PC-3 (cell line): ENCODE measurements at regions not wholly inside any gene's neighbourhood (a gene's known extent, or its start where the extent isn't known, plus 50 kb on each side); places are given as distances from the start of the nearest gene placed in this dataset.
"Not testable (repeated sequence)": the region's sequence is repeated elsewhere in the genome, so short reads cannot be mapped to it uniquely, and the experiment has no call there.

ENCODE experiments used
- ATAC-seq: fragments of 200-7000 bp; cut with Tn5 transposase; 2 replicates; pipeline ENCODE4 v1.9.1; 2020; ENCODE audit warnings: mild to moderate bottlenecking, moderate library complexity
- BruUV-seq: library from RNA; stranded (reverse); fragments of 400-500 nt; replicated peaks from 2 replicates; lab custom pipeline; 2021; lab: Mats Ljungman, UMichigan
- CTCF ChIA-PET: fragments of 300-600 bp; sonication (Branson Sonifier 250); formaldehyde crosslinking; loops from one replicate; lab custom pipeline; 2022; ENCODE audit warnings: antibody characterized with exemption; lab: Charles Lee
- POLR2A ChIA-PET: fragments of 300-600 bp; sonication (Branson Sonifier 250); formaldehyde crosslinking; loops from one replicate; lab custom pipeline; 2022; ENCODE audit warnings: antibody characterized with exemption; ENCODE audit not compliant: unreplicated experiment; lab: Charles Lee
- DNase-seq: peaks from one replicate; pipeline ENCODE4 v3.0.0-alpha.2; 2015
- H2AFZ ChIP-seq: fragments of 300-600 bp; sonication (generic); 2 replicates; pipeline ENCODE4 v1.6.0; 2016; ENCODE audit warnings: antibody characterized with exemption, low read length
- H3F3A ChIP-seq: fragments of 300-600 bp; sonication (generic); one replicate; pipeline ENCODE4 v1.6.0; 2017; ENCODE audit warnings: antibody characterized with exemption, low read length, control low read depth, mild to moderate bottlenecking; ENCODE audit not compliant: unreplicated experiment
- H3K27ac ChIP-seq: fragments of 300-600 bp; sonication (generic); 2 replicates; pipeline ENCODE4 v1.5.1; 2016; ENCODE audit warnings: mild to moderate bottlenecking, low read length
- H3K27me3 ChIP-seq: fragments of 300-600 bp; sonication (generic); 2 replicates; pipeline ENCODE4 v1.6.1; 2016; ENCODE audit warnings: low read length, mixed read lengths
- H3K36me3 ChIP-seq: fragments of 300-600 bp; sonication (generic); 2 replicates; pipeline ENCODE4 v1.6.1; 2016; ENCODE audit warnings: low read depth, mixed run types, low read length, mixed read lengths
- H3K4me1 ChIP-seq: fragments of 300-600 bp; sonication (generic); 2 replicates; pipeline ENCODE4 v1.5.1; 2016; ENCODE audit warnings: low read length; ENCODE audit not compliant: insufficient read depth
- H3K4me2 ChIP-seq: fragments of 300-600 bp; sonication (generic); 2 replicates; pipeline ENCODE4 v1.6.0; 2016; ENCODE audit warnings: low read length
- H3K4me3 ChIP-seq: fragments of 300-600 bp; sonication (generic); 2 replicates; pipeline ENCODE4 v1.5.1; 2016; ENCODE audit warnings: mild to moderate bottlenecking, low read length, mixed read lengths
- H3K79me2 ChIP-seq: fragments of 300-600 bp; sonication (generic); 2 replicates; pipeline ENCODE4 v1.6.1; 2017; ENCODE audit warnings: low read length, mixed read lengths
- H3K9ac ChIP-seq: fragments of 300-600 bp; sonication (generic); 2 replicates; pipeline ENCODE4 v1.6.0; 2016; ENCODE audit warnings: mild to moderate bottlenecking, low read length
- H3K9me2 ChIP-seq: fragments of 300-600 bp; sonication (generic); replicated peaks from 2 replicates; pipeline ENCODE4 v1.6.1; 2016; ENCODE audit warnings: mixed run types, low read length, mixed read lengths
- H3K9me3 ChIP-seq: fragments of 300-600 bp; sonication (generic); 2 replicates; pipeline ENCODE4 v1.6.1; 2016; ENCODE audit warnings: low read length, mixed read lengths
- H4K20me1 ChIP-seq: fragments of 300-600 bp; sonication (generic); 2 replicates; pipeline ENCODE4 v1.6.1; 2016; ENCODE audit warnings: low read length, mixed read lengths
- CTCF ChIP-seq: fragments of 300-600 bp; sonication (generic); conservative IDR thresholded peaks from 2 replicates; pipeline ENCODE4 v1.5.1; 2017; ENCODE audit warnings: antibody characterized with exemption, low read depth, mild to moderate bottlenecking, low read length
- EZH2 ChIP-seq: fragments of 300-600 bp; sonication (generic); IDR thresholded peaks from one replicate; pipeline ENCODE4 v1.6.1; 2017; ENCODE audit warnings: antibody characterized with exemption, mild to moderate bottlenecking, low read length; ENCODE audit not compliant: unreplicated experiment
- EZH2phosphoT487 ChIP-seq: fragments of 300-600 bp; sonication (generic); IDR thresholded peaks from 2 replicates; pipeline ENCODE4 v1.6.1; 2018; ENCODE audit warnings: mild to moderate bottlenecking, antibody characterized with exemption, low read length, borderline replicate concordance
- intact Hi-C: fragments of 100-400 bp; cut with micrococcal nuclease; formaldehyde crosslinking; loops from 2 replicates; pipeline ENCODE4 v1.9.0; 2023

GRCh38 chr3:164352991-164353390, 725.3 kb downstream of the SI start:
- no TSS peak for BruUV-seq
- POLR2A ChIA-PET: no interaction called here
- H4K20me1 ChIP-seq: no peaks in the 10 kb centered on the region
- H3K4me2 ChIP-seq: no peak overlapping the region
- TF ChIP-seq CTCF (no peak), EZH2phosphoT487 (no peak), EZH2 (no peak)
- H3K9me2 ChIP-seq: no peaks in the 10 kb centered on the region
- no peaks in the 10 kb centered on the region for H3K36me3 ChIP-seq
- no peak for DNase-seq
- no peaks in the 10 kb centered on the region for H3K4me1 ChIP-seq
- H3K4me3 ChIP-seq: no peak overlapping the region
- no peaks in the 10 kb centered on the region for H3F3A ChIP-seq
- H3K79me2 ChIP-seq: no peaks in the 10 kb centered on the region
- ATAC-seq: no peak
- CTCF ChIA-PET: no interaction called here
- intact Hi-C loops: no loop called here
- H3K27ac ChIP-seq: no peak overlapping the region
- H3K9ac ChIP-seq: no peak overlapping the region
- no peaks in the 10 kb centered on the region for H3K27me3 ChIP-seq
- H3K9me3 ChIP-seq: no peaks in the 10 kb centered on the region
- H2AFZ ChIP-seq: no peak overlapping the region

GRCh38 chr3:164351131-164351530, 727.2 kb downstream of the SI start:
- H3K36me3 ChIP-seq: no peaks in the 10 kb centered on the region
- H3K9me2 ChIP-seq: no peaks in the 10 kb centered on the region
- H3F3A ChIP-seq: no peaks in the 10 kb centered on the region
- H3K4me3 ChIP-seq: no peak overlapping the region
- H3K9ac ChIP-seq: no peak overlapping the region
- H3K4me2 ChIP-seq: no peak overlapping the region
- ChIA-PET CTCF (no interaction called here), POLR2A (no interaction called here)
- no peaks in the 10 kb centered on the region for H4K20me1 ChIP-seq
- H3K9me3 ChIP-seq: no peaks in the 10 kb centered on the region
- H2AFZ ChIP-seq: no peak overlapping the region
- H3K79me2 ChIP-seq: no peaks in the 10 kb centered on the region
- H3K4me1 ChIP-seq: no peaks in the 10 kb centered on the region
- intact Hi-C loops: no loop called here
- TF ChIP-seq EZH2 (no peak), CTCF (no peak), EZH2phosphoT487 (no peak)
- BruUV-seq: no TSS peak
- ATAC-seq: no peak
- no peak for DNase-seq
- H3K27ac ChIP-seq: no peak overlapping the region
- no peaks in the 10 kb centered on the region for H3K27me3 ChIP-seq

GRCh38 chr3:164342206-164342605, 736.1 kb downstream of the SI start:
- ATAC-seq, H3K9ac ChIP-seq, H3K4me1 ChIP-seq, DNase-seq, H3K4me2 ChIP-seq, intact Hi-C loops, POLR2A ChIA-PET, H3K79me2 ChIP-seq, H2AFZ ChIP-seq, H3K4me3 ChIP-seq, CTCF ChIA-PET, H3K9me3 ChIP-seq, H3K9me2 ChIP-seq, H3K27ac ChIP-seq, H4K20me1 ChIP-seq, H3K27me3 ChIP-seq, H3K36me3 ChIP-seq, BruUV-seq, H3F3A ChIP-seq: not testable (repeated sequence)
